Brain microvascular endothelial cell (primary cell): ENCODE measurements at regions not wholly inside any gene's neighbourhood (a gene's known extent, or its start where the extent isn't known, plus 50 kb on each side); places are given as distances from the start of the nearest gene placed in this dataset.
"Not testable (repeated sequence)": the region's sequence is repeated elsewhere in the genome, so short reads cannot be mapped to it uniquely, and the experiment has no call there.

ENCODE experiments used
- DNase-seq: peaks from one replicate; pipeline ENCODE4 v3.0.0-alpha.2; 2020
- H3K27ac ChIP-seq: fragments of 250-450 bp; sonication (Bioruptor Pico); 2 replicates; pipeline ENCODE4 v1.5.1; 2020; ENCODE audit warnings: mild to moderate bottlenecking, moderate library complexity
- H3K27me3 ChIP-seq: fragments of 250-450 bp; sonication (Bioruptor Pico); replicated peaks from 2 replicates; pipeline ENCODE4 v1.5.1; 2020; ENCODE audit warnings: mild to moderate bottlenecking
- H3K36me3 ChIP-seq: fragments of 250-450 bp; sonication (Bioruptor Pico); replicated peaks from 2 replicates; pipeline ENCODE4 v1.5.1; 2020; ENCODE audit warnings: mild to moderate bottlenecking
- H3K4me3 ChIP-seq: 2 replicates; pipeline ENCODE4 v1.5.1; 2011; ENCODE audit warnings: low read depth, mild to moderate bottlenecking, control low read depth, low read length, moderate library complexity
- CTCF ChIP-seq: IDR thresholded peaks from 2 replicates; pipeline ENCODE4 v1.5.1; 2011; ENCODE audit warnings: low read depth, mild to moderate bottlenecking, moderate library complexity, low read length, control low read depth, inconsistent platforms; ENCODE audit errors: missing control alignments
- in situ Hi-C: cut with HindIII; loops from 2 replicates; pipeline ENCODE4 v1.10.0; 2017; ENCODE audit warnings: low sequenced_read_pairs, low pct_ligation_motif_present

GRCh38 chr22:48757985-48758561 lies 1069.6 kb downstream of the BRD1 start:
- H3K27ac ChIP-seq = no peak overlapping the region
- no peaks in the 10 kb centered on the region for H3K36me3 ChIP-seq
- H3K4me3 ChIP-seq = no peak overlapping the region
- DNase-seq = no peak
- H3K27me3 ChIP-seq = no peaks in the 10 kb centered on the region
- in situ Hi-C loops = no loop called here
- TF ChIP-seq CTCF = no peak

- Histone ChIP-seq H3K27me3 (no peaks in the 10 kb centered on the region), H3K36me3 (no peaks in the 10 kb centered on the region), H3K4me3 (no peak overlapping the region), H3K27ac (no peak overlapping the region)
- in situ Hi-C loops = no loop called here
- DNase-seq = no peak
- no peak for TF ChIP-seq CTCF
Measured at GRCh38 chr22:48757581-48757980, 1070.1 kb downstream of the BRD1 start.

GRCh38 chr22:48757135-48757534 lies 1070.5 kb downstream of the BRD1 start:
- H3K27ac ChIP-seq, H3K36me3 ChIP-seq, H3K27me3 ChIP-seq, H3K4me3 ChIP-seq, DNase-seq, in situ Hi-C loops: not testable (repeated sequence)

GRCh38 chr22:48756146-48757111 lies 1071.2 kb downstream of the BRD1 start:
- H3K27ac ChIP-seq = no peak overlapping the region
- no peaks in the 10 kb centered on the region for H3K27me3 ChIP-seq
- no peak for TF ChIP-seq CTCF
- H3K36me3 ChIP-seq = no peaks in the 10 kb centered on the region
- in situ Hi-C loops = no loop called here
- no peak overlapping the region for H3K4me3 ChIP-seq
- no peak for DNase-seq

- DNase-seq = no peak
- no peak overlapping the region for H3K27ac ChIP-seq
- TF ChIP-seq CTCF = no peak
- H3K27me3 ChIP-seq = no peaks in the 10 kb centered on the region
- H3K36me3 ChIP-seq = no peaks in the 10 kb centered on the region
- H3K4me3 ChIP-seq = no peak overlapping the region
- in situ Hi-C loops = no loop called here
Measured at GRCh38 chr22:48755059-48755949, 1072.4 kb downstream of the BRD1 start.

- in situ Hi-C loops = no loop called here
Measured at GRCh38 chr22:48754611-48755058, 1073.0 kb downstream of the BRD1 start.

More at GRCh38 chr22:48754611-48755058, 1073.0 kb downstream of the BRD1 start:
- H3K4me3 ChIP-seq = no peak overlapping the region
- TF ChIP-seq CTCF = no peak
- H3K27ac ChIP-seq = no peak overlapping the region
- DNase-seq = no peak
- H3K36me3 ChIP-seq = no peaks in the 10 kb centered on the region
- no peaks in the 10 kb centered on the region for H3K27me3 ChIP-seq
